ENCODE measurements at regions not wholly inside any gene's neighbourhood (a gene's known extent, or its start where the extent isn't known, plus 50 kb on each side); places are given as distances from the start of the nearest gene placed in this dataset.
"Not testable (repeated sequence)": the region's sequence is repeated elsewhere in the genome, so short reads cannot be mapped to it uniquely, and the experiment has no call there.

DNA sequence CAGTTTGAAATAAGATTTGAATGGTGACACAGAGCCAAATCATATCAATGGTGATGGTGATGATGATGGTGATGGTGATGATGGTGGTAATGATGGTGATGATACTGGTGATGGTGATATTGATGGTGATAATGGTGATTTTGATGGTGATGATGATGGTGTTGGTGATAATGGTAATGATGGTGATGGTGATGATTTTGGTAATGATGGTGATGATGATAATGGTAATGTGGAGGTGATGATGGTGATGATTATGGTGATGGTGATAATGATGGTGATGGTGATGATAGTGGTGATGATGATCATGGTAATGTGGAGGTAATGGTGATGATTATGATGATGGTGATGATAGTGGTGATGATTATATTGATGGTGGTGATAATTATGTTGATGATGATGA, 311.9 kb upstream of the SFSWAP start:
- no peak for DNase-seq

- not testable (repeated sequence) for DNase-seq
These were observed 310.1 kb upstream of the SFSWAP start for GRCh38 chr12:131400668-131401294.

- DNase-seq, result not testable (repeated sequence)
These were observed 308.8 kb upstream of the SFSWAP start for GRCh38 chr12:131401907-131402633.

DNA sequence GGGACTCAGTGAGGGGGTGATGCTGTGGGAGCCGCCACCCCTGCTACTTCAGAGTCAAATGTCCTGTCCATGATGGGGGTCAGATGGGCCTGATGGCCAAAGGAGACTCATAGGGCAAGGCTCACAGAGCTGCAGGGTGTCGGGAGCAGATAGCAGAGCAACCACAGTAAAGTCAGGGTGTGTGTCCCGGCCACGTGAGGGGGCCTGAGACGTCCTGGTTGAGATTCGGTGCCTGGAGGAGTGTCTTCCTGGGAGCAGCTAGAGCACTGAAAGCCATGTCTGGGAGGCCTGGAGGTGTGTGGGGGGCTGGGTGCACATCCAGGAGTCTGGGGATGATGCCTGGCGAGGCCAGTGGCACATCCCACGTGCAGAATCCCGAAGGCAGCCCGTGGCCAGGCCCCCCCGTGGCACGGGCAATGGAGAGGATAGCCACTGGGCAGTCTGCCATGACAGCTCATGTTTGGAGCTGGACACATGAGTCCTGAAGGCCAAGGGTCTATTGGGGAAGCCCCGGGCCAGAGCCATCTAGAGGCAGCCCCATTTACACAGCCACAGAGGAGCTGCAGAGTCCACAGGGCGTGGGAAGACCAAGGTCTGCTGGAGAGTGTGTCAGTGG, 308.0 kb upstream of the SFSWAP start:
- no peak for DNase-seq

DNA sequence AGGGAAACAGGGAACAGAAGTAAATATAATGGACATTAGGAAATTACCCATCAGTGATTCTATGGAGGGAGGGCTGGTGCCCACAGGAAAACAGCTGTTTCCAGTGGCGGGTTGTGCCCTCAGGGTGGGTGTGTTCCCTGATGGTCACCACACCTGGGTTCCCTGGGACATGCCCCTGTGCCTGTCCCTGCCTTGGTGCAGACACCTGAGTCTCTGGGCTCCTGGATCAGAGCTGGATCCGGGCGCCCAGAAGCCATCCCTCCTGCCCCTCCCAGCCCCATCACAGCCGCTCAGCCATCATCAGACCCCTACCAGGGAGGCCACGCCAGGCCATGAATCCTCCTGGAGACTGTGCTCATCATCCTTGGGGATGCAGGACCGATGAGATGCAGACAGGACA, 307.2 kb upstream of the SFSWAP start:
- DNase-seq, result no peak

DNA sequence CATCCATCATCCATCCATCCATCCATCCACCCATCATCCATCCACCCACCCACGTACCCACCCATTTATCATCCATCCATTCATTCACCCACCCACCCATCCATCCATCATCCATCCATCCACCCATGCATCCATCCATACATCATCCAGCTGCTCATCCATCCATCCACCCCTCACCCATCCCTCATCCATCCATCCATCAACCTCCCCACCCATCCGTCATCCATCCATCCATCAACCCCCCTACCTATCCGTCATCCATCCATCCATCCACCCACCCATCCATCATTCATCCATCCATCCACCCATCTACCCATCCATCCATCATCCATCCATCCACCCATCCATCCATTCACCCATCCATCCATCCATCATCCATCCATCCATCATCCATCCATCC, 306.2 kb upstream of the SFSWAP start:
- DNase-seq, result no peak

DNA sequence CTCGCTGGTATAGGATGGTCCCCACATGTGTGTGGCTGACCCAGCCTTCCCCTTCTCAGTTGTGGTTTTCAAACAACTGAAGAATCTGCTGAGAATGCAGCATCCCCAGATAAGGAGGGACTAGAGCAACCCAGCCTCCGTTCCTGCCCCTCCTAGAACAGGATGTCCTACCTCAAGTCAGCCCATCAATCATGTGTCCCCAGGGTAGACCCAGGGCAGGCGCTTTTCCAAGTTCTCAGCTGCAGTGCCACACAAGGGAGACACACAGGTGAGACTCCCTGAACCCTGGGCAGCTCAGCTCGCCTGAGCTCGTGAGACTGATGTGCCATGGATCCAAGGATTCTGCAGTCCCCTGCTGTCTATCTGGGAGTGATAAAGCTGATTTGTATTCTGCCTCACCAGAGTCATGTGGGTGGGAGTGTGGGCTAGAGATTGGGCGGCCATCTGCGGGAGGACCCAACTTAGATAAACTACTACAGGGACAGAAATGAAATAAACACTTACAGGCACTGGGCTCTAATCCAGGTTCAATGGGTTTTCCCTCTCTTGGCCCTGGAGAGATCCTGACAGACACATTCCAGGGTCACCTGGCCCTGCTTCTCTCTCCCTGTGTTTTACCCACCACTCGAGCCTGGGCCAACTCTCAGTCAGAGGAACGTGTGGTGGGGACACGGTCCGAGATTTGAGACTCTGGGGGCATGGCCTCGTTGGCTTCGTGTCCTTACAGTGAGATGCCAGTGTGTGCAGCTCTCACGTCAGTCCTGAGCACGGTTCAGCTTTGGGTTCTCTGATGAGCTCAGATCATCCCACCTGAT, 303.5 kb upstream of the SFSWAP start:
- DNase-seq, result no peak

DNA sequence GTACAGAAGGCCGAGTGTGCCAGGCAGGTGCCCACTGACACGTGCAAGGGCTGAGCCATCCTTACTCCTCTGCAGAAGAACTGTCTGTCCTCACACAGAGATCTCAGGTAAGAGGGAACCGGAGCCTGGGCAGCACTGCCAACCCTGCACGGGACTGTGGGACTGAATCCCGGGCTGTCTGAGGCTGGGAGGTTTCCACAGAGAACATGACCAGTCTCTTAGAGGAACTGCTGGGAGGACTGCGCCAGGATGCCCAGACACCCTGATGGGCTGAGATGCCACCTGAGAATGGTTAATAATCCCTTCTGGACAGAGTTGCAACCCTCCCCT, 302.9 kb upstream of the SFSWAP start:
- DNase-seq, result no peak

DNA sequence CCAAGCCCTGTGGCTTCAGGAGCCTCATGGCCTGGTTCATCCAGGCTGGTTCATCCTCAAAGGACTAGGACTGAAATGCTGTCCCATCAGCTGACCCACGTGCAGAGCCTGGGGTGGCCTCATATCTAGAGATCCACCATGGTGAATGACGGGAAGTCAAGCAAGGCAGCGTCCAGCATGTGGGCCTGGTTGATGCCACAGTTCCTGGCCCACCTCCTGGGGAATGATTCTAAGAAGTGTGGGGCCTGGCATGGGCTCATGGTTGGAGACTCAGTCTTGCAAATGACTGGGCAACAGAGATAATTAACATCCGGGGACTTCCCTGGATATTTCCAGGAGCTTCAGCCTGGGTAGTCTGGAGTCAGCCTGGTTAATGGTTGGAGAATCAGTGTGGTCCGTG, 302.4 kb upstream of the SFSWAP start:
- DNase-seq, result no peak

GRCh38 chr12:131409211-131409610, 301.7 kb upstream of the SFSWAP start:
- no peak for DNase-seq

GRCh38 chr12:131411827-131412226, 299.1 kb upstream of the SFSWAP start:
- DNase-seq, result not testable (repeated sequence)

DNA sequence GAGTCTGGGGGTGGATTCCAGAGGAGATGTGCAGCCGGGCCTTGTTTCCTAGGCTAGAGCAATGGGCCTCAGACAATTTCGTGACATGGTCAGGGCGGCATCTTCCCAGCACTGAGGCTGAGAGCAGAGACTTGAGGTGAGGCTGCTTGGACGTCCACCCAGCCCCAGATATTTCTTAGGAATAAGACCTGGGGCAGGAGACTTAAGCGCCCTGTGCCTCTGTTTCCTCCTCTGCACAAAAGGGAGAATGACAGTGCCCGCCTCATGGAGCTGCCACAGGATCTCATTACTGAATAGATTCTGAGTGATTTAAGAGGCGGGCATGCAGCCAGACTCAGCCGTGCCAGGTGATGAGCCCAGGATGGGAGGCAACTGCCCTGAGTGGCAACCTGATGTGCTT, 297.9 kb upstream of the SFSWAP start:
- DNase-seq, result no peak

DNA sequence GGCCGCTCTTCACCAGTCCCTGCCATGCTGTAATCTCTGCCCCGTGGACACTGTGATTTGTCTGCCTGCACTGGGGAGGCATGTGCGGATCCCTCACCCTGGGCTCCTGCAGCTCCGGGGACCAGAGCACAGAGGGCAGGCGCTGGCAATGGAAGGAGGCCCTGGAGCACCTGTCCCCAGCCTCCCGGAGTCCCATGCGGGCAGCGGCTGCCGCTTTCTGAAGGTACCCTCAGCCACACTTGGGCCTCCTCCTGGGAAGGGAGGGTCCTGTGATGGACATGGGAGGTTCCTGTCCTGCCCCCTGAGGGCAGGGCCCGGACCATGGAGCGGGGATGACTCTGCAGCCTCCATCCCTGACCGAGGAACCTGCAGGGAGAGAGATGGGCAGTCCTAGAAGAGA, 297.4 kb upstream of the SFSWAP start:
- DNase-seq, result no peak

- not testable (repeated sequence) for DNase-seq
These were observed 296.6 kb upstream of the SFSWAP start for GRCh38 chr12:131414155-131414922.

GRCh38 chr12:131415781-131416180, 295.1 kb upstream of the SFSWAP start:
- no peak for DNase-seq

- no peak for DNase-seq
These were observed 292.8 kb upstream of the SFSWAP start for GRCh38 chr12:131418121-131418520.

DNA sequence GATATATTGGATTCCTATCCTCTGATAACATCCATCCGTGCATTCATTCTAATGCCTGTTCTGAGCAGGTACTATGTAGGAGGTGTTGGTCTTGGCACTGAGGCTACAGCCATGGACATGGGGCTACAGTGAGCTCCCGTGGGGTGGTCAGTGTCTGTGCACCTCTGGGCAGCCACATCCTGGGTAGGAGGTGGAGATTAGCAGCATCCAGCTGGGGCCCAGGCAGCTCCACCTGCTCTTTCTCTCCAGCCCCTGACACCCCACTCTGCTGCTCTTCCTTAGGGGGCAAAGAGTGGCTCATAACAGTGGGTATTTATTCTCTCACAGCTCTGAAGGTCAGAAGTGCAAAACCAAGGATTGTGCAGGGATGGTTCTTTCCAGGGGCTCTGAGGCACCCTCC, 292.0 kb upstream of the SFSWAP start:
- DNase-seq, result no peak

DNA sequence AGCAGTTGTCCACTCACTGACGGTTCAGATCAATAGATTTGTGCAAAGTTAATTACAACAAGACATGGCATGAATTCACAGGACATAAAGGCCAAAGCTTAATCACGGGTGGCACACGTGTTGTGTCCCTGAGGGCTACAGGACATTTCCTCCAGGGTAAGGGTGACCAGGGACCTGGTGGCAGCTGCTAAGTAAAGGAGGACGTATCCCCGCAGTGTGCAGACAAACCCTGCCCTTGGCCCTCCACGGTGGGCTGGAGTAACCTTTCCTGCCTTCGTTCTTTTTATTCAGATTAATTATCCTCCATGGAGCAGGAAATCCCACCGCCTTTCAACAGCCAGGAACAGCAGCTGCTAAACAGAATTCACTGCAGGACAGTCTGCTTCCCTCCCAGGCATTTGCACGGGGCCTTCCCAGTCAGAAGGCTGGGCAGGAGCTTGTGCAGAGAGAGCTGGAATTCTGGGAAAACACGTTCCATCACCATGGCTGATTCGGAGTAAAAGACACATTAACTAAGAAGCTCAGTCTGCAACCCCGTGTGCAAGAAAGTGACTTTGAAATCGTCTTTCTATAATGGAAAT, 289.9 kb upstream of the SFSWAP start:
- DNase-seq, result no peak

DNA sequence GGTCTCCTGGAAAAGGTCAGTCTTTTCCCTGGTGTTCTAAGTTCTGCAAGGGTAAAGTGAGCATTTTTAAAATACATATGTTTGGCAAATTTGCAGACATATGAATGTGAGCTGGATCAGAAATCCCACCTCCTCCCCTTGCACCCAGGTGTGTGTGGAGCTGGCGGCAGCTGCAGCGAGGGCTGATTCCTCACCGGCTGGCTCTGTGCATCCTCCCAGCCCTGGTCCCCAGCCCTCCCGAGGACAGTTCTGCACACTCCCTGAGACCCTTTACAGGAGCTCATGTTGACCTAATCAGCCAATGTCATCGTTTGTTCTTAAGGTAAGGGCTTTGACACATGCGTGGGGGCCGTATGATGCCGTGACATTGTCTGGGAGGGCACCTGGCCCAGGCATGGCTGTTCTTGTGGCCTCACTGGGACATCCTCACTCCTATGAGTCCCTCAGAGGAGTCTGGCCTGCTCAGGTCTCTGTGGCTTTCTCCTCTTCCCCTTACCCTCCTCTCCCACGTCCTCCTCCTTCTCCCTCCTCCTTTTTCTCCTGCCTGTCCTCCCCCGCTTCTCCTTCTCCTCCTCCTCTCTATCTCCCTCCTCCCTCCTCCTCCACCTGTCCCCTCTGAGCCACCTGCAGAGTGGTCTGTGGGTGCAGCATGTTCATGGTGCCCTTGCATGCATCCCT, 289.2 kb upstream of the SFSWAP start:
- DNase-seq, result no peak

DNA sequence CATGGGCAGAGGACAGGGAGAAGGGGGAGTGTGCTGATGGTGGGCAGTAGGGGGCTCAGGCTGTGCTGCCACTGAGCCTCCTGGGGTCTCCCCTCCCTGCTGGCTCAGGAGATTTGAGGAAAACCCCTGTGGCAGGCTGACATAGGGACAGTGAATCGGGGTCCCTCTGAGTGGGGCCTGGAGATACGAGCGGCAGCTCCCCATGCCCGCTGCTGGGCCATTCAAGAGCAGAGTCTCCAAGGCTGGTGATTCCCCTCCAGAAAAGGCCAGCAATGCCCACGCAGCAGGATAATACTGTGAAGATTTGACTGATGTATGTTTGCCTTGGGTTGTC, 288.7 kb upstream of the SFSWAP start:
- no peak for DNase-seq

- DNase-seq, result no peak
These were observed 288.1 kb upstream of the SFSWAP start for GRCh38 chr12:131422744-131423143.

GRCh38 chr12:131424270-131424669, 286.6 kb upstream of the SFSWAP start:
- DNase-seq, result no peak

All from activated naive CD4-positive, alpha-beta T cell treated with Interleukin-2 at 50 U/mL for 16 hours (primary cell).